DMS 273 (cell line): ENCODE measurements at regions not wholly inside any gene's neighbourhood (a gene's known extent, or its start where the extent isn't known, plus 50 kb on each side); places are given as distances from the start of the nearest gene placed in this dataset.

Experiments used
- DNase-seq: peaks from one replicate; lab custom pipeline; 2025; ENCODE audit not compliant: unreplicated experiment; lab: John Stamatoyannopoulos, UW

GRCh38 chr1:232263452-232263851 is 366.5 kb downstream of the SIPA1L2 start:
- DNase-seq: no peak

GRCh38 chr1:232262991-232263390 is 366.9 kb downstream of the SIPA1L2 start:
- DNase-seq: no peak

GRCh38 chr1:232260861-232261260 is 369.1 kb downstream of the SIPA1L2 start:
- DNase-seq: no peak

GRCh38 chr1:232260045-232260444 is 369.9 kb downstream of the SIPA1L2 start:
- DNase-seq: no peak

GRCh38 chr1:232259333-232259732 is 370.6 kb downstream of the SIPA1L2 start:
- DNase-seq: no peak

- DNase-seq: no peak
Observed at GRCh38 chr1:232252546-232253118, 377.3 kb downstream of the SIPA1L2 start.

- DNase-seq: peak; percentile 41
Observed at GRCh38 chr1:232250838-232251237, 379.1 kb downstream of the SIPA1L2 start.

GRCh38 chr1:232249861-232250777 is 379.8 kb downstream of the SIPA1L2 start:
- DNase-seq: no peak

- DNase-seq: no peak
Observed at GRCh38 chr1:232249339-232249738, 380.6 kb downstream of the SIPA1L2 start.

GRCh38 chr1:232248276-232248820 is 381.6 kb downstream of the SIPA1L2 start:
- no peak for DNase-seq

GRCh38 chr1:232247669-232248068 is 382.3 kb downstream of the SIPA1L2 start:
- DNase-seq: no peak

- DNase-seq: peak; percentile 58
Observed at GRCh38 chr1:232244426-232244825, 385.5 kb downstream of the SIPA1L2 start.

- DNase-seq: no peak
Observed at GRCh38 chr1:232239998-232240397, 389.9 kb downstream of the SIPA1L2 start.

GRCh38 chr1:232239522-232239921 is 390.4 kb downstream of the SIPA1L2 start:
- no peak for DNase-seq

- peak; percentile 61 for DNase-seq
Observed at GRCh38 chr1:232238009-232238408, 391.9 kb downstream of the SIPA1L2 start.

GRCh38 chr1:232227306-232227705 is 402.6 kb downstream of the SIPA1L2 start:
- peak; percentile 57 for DNase-seq

GRCh38 chr1:232226197-232226712 is 403.7 kb downstream of the SIPA1L2 start:
- DNase-seq: peak; percentile 74

- no peak for DNase-seq
Observed at GRCh38 chr1:232225336-232226131, 404.4 kb downstream of the SIPA1L2 start.

- DNase-seq: no peak
Observed at GRCh38 chr1:232223887-232224286, 406.0 kb downstream of the SIPA1L2 start.

- DNase-seq: peak; percentile 58
Observed at GRCh38 chr1:232223183-232223708, 406.7 kb downstream of the SIPA1L2 start.

- DNase-seq: no peak
Observed at GRCh38 chr1:232222614-232223013, 407.3 kb downstream of the SIPA1L2 start.
